MG63 (cell line): ENCODE measurements at regions not wholly inside any gene's neighbourhood (a gene's known extent, or its start where the extent isn't known, plus 50 kb on each side); places are given as distances from the start of the nearest gene placed in this dataset.
"Not testable (repeated sequence)": the region's sequence is repeated elsewhere in the genome, so short reads cannot be mapped to it uniquely, and the experiment has no call there.

ENCODE experiments used
- DNase-seq: peaks from one replicate; pipeline ENCODE4 v3.0.0-alpha.2; 2020
- H3K27me3 ChIP-seq: fragments of 250-450 bp; sonication (Bioruptor Pico); 2 replicates; pipeline ENCODE4 v1.5.1; 2020; ENCODE audit warnings: mild to moderate bottlenecking, moderate library complexity
- H3K36me3 ChIP-seq: fragments of 250-450 bp; sonication (Bioruptor Pico); 2 replicates; pipeline ENCODE4 v1.5.1; 2020; ENCODE audit warnings: mild to moderate bottlenecking, moderate library complexity
- H3K4me3 ChIP-seq: fragments of 250-450 bp; sonication (Bioruptor Pico); 2 replicates; pipeline ENCODE4 v1.5.1; 2020; ENCODE audit warnings: mild to moderate bottlenecking, moderate library complexity
- H3K9me3 ChIP-seq: fragments of 250-450 bp; sonication (Bioruptor Pico); 2 replicates; pipeline ENCODE4 v1.5.1; 2020; ENCODE audit warnings: mild to moderate bottlenecking, moderate library complexity

DNA sequence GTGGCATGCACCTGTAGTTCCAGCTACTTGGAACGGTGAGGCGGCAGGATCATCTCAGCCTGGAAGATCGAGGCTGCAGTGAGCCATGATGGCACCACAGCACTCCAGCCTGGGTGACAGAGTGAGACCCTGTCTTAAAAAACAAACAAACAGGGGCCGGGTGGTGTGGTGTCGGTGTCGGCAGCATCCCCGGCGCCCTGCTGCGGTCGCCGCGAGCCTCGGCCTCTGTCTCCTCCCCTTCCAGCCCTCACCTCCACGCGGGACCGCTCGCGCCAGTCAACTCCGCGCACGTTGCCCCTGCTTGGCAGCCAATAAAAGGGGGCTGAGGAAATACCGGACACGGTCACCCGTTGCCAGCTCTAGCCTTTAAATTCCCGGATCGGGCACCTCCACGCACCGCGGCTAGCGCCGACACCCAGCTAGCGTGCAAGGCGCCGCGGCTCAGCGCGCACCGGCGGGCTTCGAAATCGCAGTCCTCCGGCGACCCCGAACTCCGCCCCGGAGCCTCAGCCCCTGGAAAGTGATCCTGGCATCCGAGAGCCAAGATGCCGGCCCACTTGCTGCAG is 204.7 kb downstream of the CDRT15L2 start:
- no peak overlapping the region for H3K4me3 ChIP-seq
- H3K9me3 ChIP-seq, result no peaks in the 10 kb centered on the region
- no peaks in the 10 kb centered on the region for H3K36me3 ChIP-seq
- DNase-seq, result no peak
- no peaks in the 10 kb centered on the region for H3K27me3 ChIP-seq

DNA sequence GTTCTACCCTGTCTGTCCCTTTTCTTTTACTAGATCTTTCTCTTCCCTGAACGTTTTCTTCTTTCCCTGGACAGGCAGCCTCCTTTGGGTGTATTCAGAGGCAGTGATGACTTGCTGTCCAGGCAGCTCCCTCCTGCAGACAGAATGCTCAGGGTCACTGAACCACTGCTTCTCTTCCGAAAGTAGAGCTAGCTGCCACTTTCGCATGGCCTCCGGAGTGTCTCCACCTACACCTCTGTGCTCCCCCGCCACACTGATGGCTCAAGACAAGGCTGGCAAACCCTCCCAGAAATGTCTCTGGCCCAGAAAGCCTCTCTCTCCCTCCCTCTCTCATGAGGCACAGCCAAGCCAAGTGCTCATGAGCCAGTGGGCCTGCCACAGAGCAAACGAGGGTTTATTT is 207.8 kb downstream of the CDRT15L2 start:
- no peaks in the 10 kb centered on the region for H3K9me3 ChIP-seq
- no peak for DNase-seq
- H3K4me3 ChIP-seq, result no peak overlapping the region
- H3K36me3 ChIP-seq, result no peaks in the 10 kb centered on the region
- no peaks in the 10 kb centered on the region for H3K27me3 ChIP-seq

DNA sequence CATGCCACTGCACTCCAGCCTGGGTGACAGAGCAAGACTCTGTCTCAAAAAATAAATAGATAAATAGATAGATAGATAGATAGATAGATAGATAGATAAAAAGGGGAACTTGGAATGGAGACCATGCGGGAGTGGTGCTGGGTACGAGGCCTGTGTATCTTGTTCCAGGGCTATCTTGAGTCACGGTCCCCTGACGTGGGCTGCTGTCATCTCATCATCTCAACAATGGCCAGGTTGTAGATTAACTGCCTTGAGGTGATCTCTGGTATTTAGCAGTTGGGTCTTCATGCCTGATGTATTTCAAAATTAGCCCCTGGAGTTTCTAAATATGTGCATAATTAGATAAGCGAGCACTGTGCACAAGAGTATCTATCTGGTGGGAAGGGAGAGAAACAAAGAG is 212.1 kb downstream of the CDRT15L2 start:
- Histone ChIP-seq H3K27me3 (no peaks in the 10 kb centered on the region), H3K4me3 (no peak overlapping the region), H3K9me3 (no peaks in the 10 kb centered on the region), H3K36me3 (no peaks in the 10 kb centered on the region)
- DNase-seq, result no peak

DNA sequence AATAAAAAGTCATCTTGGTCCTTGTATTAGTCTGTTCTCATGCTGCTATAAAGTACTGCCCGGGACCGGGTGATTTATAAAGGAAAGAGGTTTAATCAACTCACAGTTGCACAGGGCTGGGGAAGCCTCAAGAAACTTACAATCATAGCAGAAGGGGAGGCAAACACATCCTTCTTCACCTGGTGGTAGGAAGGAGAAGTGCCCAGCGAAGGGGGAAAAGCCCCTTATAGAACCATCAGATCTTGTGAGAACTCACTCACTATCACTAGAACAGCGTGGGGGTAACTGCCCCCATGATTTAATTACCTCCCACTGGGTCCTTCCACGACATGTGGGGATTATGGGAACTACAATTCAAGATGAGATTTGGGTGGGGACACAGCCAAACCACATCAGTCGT is 215.0 kb downstream of the CDRT15L2 start:
- not testable (repeated sequence) for H3K4me3 ChIP-seq, H3K27me3 ChIP-seq, H3K9me3 ChIP-seq, H3K36me3 ChIP-seq, DNase-seq

DNA sequence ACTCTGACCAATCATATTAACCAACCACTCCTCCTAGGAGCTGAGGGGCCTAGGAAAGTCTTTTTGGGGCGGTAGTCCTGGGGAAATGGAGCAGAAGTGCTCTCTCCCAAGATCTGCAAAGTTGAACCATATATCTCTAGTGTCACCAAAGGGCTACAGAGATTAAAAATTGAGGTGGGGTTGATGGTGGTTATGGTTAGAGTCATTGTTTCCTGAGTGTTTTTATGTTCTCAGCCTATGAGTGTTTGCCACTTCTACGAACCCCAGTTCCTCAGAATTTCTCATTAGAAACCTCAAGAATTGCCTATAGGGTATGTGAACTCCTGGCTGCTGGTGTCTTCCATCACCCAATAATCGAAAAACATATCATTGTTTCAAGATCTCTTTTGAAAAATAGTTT is 217.8 kb downstream of the CDRT15L2 start:
- Histone ChIP-seq H3K4me3 (no peak overlapping the region), H3K36me3 (no peaks in the 10 kb centered on the region), H3K27me3 (no peaks in the 10 kb centered on the region), H3K9me3 (no peaks in the 10 kb centered on the region)
- no peak for DNase-seq

DNA sequence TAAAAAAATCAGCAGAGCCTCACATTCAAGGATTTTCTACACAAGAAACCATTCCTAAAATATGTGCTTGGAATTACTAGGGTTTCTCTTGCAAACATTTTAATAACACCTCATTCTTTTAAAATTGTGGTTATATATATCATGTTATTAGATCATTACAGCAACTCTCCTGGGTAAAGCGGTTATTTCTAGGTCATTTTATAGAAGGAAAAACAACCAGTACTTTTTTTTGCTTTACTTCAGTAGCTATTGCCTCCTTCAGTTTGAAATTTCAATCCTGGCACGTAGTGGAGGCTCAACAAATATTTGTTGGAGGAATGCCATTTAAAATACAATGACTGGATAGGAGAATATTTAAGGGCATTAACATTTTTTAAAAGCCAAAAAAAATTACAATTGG is 220.6 kb downstream of the CDRT15L2 start:
- no peaks in the 10 kb centered on the region for H3K36me3 ChIP-seq
- no peak overlapping the region for H3K4me3 ChIP-seq
- no peaks in the 10 kb centered on the region for H3K27me3 ChIP-seq
- H3K9me3 ChIP-seq, result no peaks in the 10 kb centered on the region
- no peak for DNase-seq

DNA sequence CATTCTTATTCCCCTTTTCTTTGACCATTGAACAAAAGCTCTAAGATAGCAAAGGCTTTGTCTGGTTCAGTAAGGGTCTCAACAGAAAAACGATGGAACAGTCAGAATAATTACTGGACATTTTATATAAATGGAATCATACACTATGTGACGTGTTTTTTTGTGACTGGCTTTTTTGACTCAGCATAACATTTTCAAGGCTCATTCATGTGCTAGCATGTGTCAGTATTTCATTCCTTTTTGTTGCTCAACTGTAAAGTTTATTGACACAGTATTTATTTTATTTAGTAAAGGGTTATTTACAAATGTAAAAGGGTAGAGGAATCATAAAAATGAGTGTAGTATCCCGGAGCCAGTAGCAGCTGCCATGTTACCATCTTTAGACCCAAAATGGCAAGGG is 226.2 kb downstream of the CDRT15L2 start:
- no peak for DNase-seq
- Histone ChIP-seq H3K9me3 (no peaks in the 10 kb centered on the region; the same call in 1 of the 2 replicates), H3K27me3 (no peaks in the 10 kb centered on the region), H3K4me3 (no peak overlapping the region), H3K36me3 (no peaks in the 10 kb centered on the region)

DNA sequence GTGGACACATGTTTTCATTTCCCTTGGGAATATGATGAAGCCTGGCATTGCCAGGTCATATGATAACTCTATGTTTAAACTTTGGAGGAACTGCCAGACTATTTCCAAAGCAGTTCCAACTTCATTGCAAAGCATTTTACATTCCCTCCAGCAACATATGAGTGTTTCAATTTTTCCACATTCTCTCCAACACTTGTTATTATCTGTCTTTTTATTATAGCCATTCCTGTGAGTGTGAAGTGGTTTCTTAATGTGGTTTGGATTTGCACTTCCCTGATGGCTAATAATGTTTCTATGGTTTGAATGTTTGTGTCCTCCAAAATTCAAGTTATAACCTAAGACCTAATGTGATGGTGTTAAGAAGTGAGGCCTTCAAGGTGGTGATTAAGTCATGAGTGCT is 228.0 kb downstream of the CDRT15L2 start:
- H3K27me3 ChIP-seq, DNase-seq, H3K9me3 ChIP-seq, H3K36me3 ChIP-seq, H3K4me3 ChIP-seq: not testable (repeated sequence)

DNA sequence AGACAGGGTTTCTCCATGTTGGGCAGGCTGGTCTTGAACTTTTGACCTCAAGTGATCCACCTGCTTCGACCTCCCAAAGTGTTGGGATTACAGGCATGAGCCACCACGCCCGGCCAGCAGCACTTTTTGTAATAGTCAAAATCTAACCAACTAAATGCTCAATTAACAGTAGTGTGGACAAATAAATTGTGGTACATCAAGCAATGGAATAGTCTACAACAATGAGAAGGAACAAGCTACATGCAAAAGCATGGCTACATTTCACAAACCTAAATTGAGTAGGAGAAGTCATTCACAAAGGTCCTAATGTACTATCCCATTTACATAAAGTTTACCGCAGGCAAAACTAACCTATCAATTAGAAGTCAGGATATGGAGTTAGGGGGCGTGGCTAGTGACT is 227.4 kb downstream of the USP22 start:
- not testable (repeated sequence) for H3K36me3 ChIP-seq, H3K4me3 ChIP-seq, H3K27me3 ChIP-seq, H3K9me3 ChIP-seq, DNase-seq

DNA sequence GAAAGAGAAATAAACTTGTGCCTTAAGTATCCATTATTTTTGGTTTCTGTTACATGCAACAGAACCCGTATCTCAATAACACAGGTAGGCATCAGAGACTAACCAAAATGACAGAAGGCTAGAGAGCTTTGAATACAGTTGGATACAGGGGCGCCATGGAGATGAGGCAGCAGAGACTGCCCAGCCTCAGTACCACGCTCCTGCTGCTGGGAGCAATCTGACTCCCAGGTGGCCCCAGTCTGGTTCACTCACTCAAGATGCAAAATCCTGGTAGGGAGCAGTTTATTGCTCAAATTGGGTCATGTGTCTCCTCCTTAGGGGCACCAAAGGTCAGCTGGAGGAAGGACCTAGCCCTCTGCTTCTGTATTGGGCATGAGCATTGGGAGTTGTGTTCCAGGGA is 218.9 kb downstream of the USP22 start:
- Histone ChIP-seq H3K27me3 (no peaks in the 10 kb centered on the region), H3K36me3 (no peaks in the 10 kb centered on the region), H3K9me3 (no peaks in the 10 kb centered on the region), H3K4me3 (no peak overlapping the region)
- no peak for DNase-seq

DNA sequence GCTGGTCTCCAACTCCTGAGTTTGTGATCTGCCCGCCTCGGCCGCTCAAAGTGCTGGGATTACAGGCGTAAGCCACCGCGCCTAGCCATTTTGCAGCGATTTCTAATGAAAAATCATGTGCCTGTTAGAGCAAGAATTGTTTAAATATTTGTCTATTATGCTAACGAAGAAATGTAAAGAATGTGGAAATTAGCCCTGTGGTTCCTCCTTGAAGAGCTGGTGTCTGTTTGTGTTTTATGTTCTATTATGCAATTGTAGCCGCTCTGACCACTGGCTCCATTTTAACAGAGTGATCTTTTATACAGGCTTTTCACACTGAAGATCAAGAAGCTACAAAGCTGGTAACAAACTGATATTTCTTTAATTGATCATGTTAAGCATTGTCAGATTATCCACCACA is 217.3 kb downstream of the USP22 start:
- no peaks in the 10 kb centered on the region for H3K27me3 ChIP-seq
- no peaks in the 10 kb centered on the region for H3K9me3 ChIP-seq
- DNase-seq, result no peak

DNA sequence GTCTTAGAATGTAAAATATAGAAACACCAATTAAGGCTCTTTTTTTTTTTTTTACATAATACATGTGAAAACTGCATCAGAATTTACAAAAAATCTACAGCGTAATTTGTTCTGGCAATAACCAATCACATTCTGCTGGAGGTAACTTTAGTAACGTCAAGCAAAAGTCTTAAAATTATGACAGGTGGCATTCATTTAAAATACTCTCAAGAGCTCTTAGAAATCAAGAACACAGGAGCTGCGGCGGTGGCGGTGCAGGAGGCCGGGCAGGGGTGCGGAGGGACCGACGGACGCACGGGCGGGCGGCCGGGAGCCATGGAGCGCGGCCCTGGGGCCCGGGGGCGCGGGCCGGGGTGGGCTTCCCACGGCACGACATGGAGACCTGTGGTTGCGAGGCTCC is 202.4 kb downstream of the USP22 start:
- not testable (repeated sequence) for H3K9me3 ChIP-seq, H3K4me3 ChIP-seq, DNase-seq, H3K36me3 ChIP-seq
- peaks cover 11% of the 10 kb centered on the region for H3K27me3 ChIP-seq

More for the DNA sequence above, 217.3 kb downstream of the USP22 start:
- Histone ChIP-seq H3K4me3 (no peak overlapping the region), H3K36me3 (no peaks in the 10 kb centered on the region)

DNA sequence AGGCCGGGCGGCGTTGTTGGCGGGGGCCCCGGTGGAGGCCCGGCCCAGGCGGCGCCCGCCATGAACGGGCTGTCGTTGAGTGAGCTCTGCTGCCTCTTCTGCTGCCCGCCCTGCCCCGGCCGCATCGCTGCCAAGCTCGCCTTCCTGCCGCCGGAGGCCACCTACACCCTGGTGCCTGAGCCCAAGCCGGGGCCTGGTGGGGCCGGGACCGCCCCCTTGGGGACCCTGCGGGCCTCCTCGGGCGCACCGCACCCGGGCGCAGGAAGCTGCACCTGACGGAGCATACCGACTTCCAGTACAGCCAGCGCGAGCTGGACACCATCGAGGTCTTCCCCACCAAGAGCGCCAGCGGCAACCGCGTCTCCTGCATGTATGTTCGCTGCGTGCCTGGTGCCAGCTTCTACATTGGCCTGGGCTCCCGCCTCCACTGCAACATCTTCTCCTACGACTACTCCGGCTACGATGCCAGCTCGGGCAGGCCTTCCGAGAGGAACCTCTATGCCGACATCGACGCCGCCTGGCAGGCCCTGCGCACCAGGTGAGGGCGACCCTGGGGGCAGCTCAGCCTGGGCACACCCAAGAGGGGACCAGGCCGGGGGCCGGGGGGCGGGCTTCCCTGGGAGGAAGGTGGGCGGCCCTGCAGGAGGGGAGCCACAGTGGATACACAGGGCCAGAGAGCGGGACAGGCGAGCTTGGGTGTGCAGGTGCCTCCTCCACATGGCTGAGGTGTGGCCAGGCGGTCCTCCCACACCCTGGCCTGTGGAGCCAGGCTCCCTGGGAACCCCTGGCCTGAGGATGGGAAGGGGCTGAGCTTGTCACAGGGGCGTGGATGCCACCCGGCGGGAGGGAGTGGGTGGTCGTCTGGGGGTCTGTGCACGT is 201.6 kb downstream of the USP22 start:
- DNase-seq, H3K9me3 ChIP-seq, H3K4me3 ChIP-seq, H3K36me3 ChIP-seq: not testable (repeated sequence)
- peaks cover 17% of the 10 kb centered on the region for H3K27me3 ChIP-seq

DNA sequence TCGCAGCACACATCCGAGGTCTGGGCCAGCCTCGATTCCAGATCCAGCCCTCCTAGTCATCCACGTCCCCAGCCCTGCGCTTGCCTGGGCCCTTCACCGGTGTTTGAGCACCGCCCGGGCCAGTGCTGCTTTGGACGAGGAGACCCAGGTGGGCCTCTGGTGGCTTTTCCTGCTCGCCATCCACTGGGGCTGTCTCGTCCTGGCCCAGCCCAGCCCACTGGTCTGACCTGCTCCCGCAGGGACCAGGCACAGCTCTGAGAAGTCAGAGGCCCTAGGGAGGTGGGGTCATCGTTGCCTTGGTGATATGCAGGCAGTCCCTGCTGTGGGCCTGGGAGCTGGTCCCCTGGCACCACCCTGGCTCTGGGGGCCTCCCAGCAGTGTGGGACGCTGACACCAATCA is 200.8 kb downstream of the USP22 start:
- DNase-seq, H3K4me3 ChIP-seq, H3K36me3 ChIP-seq: not testable (repeated sequence)

DNA sequence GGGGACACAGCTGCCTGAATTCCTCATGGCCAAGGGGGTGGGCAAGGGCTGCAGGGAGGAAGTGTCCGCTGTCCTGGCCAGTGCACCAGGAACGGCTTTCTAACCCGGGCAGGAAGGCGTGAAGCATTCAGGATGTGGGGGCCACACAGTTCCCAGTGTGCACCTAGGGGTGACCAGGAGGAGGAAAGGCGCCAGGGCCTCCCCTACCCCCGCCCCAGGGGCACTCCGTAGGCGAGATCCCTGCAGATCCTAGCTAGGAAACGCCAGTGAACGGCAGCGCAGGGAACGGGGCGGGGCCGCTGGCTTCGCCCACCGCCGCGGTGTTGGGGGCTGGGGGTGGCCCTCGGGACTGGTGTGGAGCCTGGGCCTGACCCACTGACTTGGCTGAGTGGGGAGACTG is 199.6 kb downstream of the USP22 start:
- H3K4me3 ChIP-seq, H3K9me3 ChIP-seq, DNase-seq, H3K36me3 ChIP-seq: not testable (repeated sequence)
- H3K27me3 ChIP-seq, result peaks cover 17% of the 10 kb centered on the region

More for the DNA sequence above, 200.8 kb downstream of the USP22 start:
- peaks cover 17% of the 10 kb centered on the region for H3K27me3 ChIP-seq
- not testable (repeated sequence) for H3K9me3 ChIP-seq

DNA sequence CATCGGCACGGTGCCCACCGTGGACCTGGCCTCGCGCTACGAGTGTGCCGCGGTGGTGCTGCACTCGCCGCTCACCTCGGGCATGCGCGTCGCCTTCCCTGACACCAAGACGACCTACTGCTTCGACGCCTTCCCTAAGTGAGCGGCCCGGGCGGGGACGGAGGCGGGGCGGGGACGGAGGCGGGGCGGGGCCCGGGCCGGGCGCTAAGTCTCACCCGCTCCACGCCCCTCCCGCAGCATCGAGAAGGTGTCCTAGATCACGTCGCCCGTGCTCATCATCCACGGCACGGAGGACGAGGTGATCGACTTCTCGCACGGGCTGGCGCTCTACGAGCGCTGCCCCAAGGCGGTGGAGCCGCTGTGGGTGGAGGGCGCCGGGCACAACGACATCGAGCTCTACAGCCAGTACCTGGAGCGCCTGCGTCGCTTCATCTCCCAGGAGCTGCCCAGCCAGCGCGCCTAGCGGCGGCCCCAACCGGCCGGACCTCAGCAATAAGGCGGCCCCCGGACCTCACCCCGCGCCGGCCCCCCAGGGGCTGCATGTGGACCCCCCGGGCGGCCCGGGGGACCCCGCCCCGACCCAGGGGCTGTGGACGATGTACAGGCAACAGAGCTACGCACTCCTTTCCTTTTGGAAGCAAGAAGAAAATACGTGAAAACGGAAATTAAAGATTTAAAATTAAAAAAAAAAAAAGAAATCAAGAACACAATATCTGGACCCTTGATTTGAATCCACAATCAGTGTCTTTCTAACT is 198.8 kb downstream of the USP22 start:
- Histone ChIP-seq H3K4me3 (peak overlapping the region; percentile 14; the same call in 1 of the 2 replicates), H3K27me3 (peaks cover 19% of the 10 kb centered on the region)
- not testable (repeated sequence) for H3K9me3 ChIP-seq, H3K36me3 ChIP-seq
- peak; percentile 11 for DNase-seq

DNA sequence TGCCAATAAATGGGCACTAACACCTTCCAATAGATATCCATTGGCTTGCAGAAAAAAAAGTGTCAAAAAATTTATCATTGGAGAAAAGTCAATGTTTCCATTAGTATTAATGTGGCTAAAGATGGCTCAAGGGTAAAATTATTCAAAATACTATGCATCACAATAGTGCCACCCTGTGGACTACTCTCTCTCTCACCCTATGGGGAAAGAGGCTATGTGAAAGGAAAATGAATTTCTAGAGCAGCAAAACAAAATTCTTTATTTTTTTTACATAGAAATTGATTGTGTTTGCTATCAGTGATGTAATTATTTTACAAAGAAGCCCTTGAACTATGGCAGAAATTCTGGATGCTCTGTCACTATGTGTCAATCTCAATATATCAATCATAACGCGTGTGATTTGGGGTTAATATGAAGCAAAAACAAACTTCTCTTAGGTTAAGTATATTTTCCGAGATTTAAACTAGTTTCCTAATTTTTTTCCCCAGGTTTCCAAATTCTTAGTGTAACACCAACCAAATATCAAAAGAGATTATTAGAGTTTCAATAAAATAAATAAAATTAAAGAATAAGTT is 193.9 kb downstream of the USP22 start:
- DNase-seq, H3K9me3 ChIP-seq, H3K4me3 ChIP-seq, H3K36me3 ChIP-seq: not testable (repeated sequence)
- H3K27me3 ChIP-seq, result peaks cover 52% of the 10 kb centered on the region
